VCaP (cell line): ENCODE measurements at regions not wholly inside any gene's neighbourhood (a gene's known extent, or its start where the extent isn't known, plus 50 kb on each side); places are given as distances from the start of the nearest gene placed in this dataset.

Experiments used
- H3K27ac ChIP-seq: fragments of 450-650 bp; 2 replicates; pipeline ENCODE4 v1.5.1; 2017
- TF ChIP-seq, protein P1 (sequence below): fragments of 450-650 bp; conservative IDR thresholded peaks from 2 replicates; pipeline ENCODE4 v1.5.1; 2017; ENCODE audit warnings: mild to moderate bottlenecking, moderate library complexity

DNA sequence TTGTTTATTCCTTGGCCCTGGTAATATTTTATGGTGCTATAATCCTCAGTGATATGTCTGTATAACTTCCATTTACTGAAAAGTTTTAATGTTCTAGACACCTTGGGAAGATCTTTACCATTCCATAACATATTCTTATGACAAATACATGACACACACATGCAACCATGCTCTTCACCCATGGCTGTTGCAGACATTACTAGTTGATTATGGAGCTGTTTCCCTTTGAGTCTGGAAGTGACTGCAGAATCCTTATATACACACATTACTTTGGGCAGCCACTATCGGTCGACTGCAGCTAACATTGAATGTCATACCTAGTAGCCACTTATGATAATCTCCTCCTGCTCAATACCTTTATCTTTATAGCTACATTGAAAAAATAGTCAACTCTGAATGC is 243.1 kb upstream of the ADAMTS9 start:
- TF ChIP-seq, protein P1, sequence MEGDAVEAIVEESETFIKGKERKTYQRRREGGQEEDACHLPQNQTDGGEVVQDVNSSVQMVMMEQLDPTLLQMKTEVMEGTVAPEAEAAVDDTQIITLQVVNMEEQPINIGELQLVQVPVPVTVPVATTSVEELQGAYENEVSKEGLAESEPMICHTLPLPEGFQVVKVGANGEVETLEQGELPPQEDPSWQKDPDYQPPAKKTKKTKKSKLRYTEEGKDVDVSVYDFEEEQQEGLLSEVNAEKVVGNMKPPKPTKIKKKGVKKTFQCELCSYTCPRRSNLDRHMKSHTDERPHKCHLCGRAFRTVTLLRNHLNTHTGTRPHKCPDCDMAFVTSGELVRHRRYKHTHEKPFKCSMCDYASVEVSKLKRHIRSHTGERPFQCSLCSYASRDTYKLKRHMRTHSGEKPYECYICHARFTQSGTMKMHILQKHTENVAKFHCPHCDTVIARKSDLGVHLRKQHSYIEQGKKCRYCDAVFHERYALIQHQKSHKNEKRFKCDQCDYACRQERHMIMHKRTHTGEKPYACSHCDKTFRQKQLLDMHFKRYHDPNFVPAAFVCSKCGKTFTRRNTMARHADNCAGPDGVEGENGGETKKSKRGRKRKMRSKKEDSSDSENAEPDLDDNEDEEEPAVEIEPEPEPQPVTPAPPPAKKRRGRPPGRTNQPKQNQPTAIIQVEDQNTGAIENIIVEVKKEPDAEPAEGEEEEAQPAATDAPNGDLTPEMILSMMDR, result no peak
- no peak overlapping the region for H3K27ac ChIP-seq

DNA sequence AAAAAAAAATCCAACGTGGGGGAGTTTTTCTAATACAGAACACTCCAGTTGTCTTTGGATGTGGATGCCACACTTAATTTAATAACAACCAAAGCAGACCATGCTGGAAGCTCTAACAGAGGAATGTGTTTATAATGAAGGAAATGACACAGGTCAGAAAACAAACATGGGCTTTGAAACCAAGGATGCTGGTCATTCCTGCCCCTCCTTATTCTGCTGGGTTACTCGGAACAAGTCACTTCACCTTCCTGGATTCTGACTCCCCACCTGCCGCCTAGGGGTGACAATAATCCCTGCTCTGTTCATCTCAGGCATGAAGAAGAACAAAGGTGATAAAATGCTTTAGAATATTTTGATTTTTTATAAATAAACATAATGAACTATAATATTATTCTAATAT is 240.9 kb upstream of the ADAMTS9 start:
- no peak overlapping the region for H3K27ac ChIP-seq
- TF ChIP-seq, protein P1, result no peak

DNA sequence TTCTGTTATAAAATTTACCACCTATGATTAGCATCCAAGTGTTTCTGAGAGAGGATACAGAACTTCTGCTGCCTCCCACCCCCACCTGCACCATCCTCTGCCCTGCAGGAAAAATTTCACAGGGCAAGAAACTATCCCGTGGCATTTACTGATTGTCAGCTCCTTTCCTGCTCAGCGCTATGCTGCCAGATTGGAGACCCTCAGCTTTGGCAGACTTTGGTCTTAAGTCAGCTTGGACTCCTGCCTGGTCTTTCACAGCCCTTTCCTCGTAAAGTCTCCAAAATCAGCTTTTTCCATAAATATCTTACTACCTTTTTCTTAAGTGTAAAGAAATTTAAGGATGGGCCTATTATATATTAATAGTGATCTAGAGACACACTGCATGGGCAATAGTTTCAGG is 239.9 kb upstream of the ADAMTS9 start:
- H3K27ac ChIP-seq, result no peak overlapping the region
- TF ChIP-seq, protein P1, result no peak

DNA sequence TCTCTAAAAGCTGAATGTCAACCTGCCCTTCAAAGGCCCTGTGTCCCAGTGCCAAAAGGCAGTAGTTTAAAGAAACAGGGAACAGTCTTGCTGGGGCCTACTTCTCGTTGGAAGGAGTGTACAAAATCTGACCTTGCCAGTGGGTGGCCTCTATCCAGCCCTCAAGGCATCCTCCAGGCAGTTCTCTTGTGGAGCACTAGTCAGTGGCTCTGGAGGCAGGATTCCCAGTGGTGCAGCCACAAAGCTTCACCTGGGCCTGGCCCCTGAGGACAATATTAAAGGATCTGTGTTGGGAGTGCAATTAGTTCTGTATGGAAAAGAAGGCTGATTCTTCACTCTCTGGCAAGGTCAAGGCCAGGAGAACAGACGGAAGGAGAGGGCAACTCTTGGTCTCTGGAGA is 237.8 kb upstream of the ADAMTS9 start:
- TF ChIP-seq, protein P1, result no peak

DNA sequence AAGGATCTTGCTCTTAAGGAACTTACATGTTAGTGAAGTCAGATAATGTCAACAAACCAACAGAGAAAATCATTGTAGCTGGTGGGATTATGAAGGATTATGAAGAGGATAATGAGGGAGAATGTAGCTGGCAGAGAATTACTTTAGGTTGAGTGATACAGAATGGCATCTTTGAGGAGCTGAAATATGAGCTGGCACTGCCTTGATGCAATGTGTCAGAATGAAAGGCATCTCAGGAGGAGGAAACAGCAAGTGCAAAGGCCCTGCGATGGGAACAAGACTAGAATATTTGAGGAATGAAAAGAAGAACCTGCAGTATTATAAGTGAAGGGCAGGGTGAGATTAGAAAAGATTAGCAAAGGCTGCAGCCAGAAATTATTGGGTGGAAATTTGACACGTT is 237.2 kb upstream of the ADAMTS9 start:
- H3K27ac ChIP-seq, result no peak overlapping the region
- TF ChIP-seq, protein P1, result no peak

More for the DNA sequence above, 237.8 kb upstream of the ADAMTS9 start:
- H3K27ac ChIP-seq, result no peak overlapping the region

DNA sequence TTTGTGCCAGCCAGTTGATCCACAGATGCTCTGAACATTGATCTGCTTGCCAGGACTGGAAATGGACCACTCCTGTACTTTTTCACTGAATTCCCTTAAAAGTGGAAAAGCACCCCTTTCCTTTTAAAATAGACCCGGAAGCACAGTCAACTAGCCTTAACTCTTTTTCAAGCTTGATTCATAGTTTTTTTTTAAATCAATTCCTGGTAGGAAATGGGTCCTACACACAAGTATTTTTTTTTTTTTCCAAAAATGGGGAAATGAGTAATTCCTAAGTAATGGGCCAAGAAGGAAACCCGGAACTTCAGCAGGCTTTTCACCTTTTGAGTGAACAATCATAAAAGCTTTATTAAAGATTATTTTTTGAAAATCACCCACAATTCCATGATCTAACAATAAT is 234.4 kb upstream of the ADAMTS9 start:
- H3K27ac ChIP-seq, result no peak overlapping the region
- TF ChIP-seq, protein P1, result no peak

DNA sequence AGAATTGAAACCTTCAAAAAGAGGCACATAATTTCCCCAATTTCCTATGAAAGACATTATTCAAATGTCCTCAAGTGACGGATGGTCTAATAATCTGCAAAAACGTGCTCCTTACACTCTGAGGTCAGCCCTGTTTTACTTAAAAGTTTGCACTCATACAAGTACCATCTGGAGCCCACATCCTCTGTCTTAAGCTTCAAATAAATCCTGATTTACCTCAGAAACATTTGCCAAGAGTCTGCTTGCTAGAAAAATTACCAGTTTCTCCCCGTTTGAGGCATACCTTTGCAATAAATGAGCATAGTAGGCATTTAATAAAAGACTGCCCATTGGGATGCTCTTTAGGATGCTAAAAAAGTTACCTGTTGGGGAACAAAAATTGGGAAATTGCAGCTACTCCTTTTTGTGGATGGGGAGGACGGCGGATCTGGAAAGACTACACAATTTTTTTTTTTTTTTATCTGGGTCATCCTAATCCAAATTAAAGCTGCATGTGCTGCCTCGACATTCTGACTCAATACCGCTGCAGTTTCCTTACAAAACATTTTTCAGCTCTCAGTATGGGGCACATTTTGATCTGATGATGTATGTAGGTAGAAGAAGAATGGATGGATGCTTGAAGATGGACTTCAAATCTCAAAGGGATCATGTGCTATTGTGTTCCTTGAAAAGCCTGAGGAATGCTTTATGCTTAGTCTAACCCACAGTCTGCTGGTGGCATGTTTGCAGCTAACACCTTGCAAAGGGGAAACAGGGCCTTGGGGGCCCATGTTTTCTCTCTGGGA is 233.7 kb upstream of the ADAMTS9 start:
- TF ChIP-seq, protein P1, result no peak
- no peak overlapping the region for H3K27ac ChIP-seq
